GM12891 (cell line): ENCODE measurements at regions not wholly inside any gene's neighbourhood (a gene's known extent, or its start where the extent isn't known, plus 50 kb on each side); places are given as distances from the start of the nearest gene placed in this dataset.

Experiments
- POLR2A ChIP-seq: IDR thresholded peaks from 2 replicates; pipeline ENCODE4 v1.6.1; 2011; ENCODE audit warnings: low read depth, low read length, control low read depth
- POLR2AphosphoS5 ChIP-seq: IDR thresholded peaks from 2 replicates; pipeline ENCODE4 v1.6.1; 2011; ENCODE audit warnings: low read depth, low read length, control low read depth
- POU2F2 ChIP-seq: IDR thresholded peaks from 2 replicates; pipeline ENCODE4 v1.6.1; 2011; ENCODE audit warnings: low read depth, mild to moderate bottlenecking, control low read depth, low read length, moderate library complexity
- SPI1 ChIP-seq: IDR thresholded peaks from 2 replicates; pipeline ENCODE4 v1.6.1; 2011; ENCODE audit warnings: low read depth, low read length, control low read depth
- TAF1 ChIP-seq: IDR thresholded peaks from 2 replicates; pipeline ENCODE4 v1.6.1; 2011; ENCODE audit warnings: low read depth, low read length, control low read depth

GRCh38 chr1:198465201-198466144, 75.0 kb downstream of the ATP6V1G3 start:
- TF ChIP-seq POLR2A (no peak), POLR2AphosphoS5 (no peak), TAF1 (no peak), SPI1 (no peak), POU2F2 (no peak)
